ENCODE measurements at regions not wholly inside any gene's neighbourhood (a gene's known extent, or its start where the extent isn't known, plus 50 kb on each side); places are given as distances from the start of the nearest gene placed in this dataset.

DNA sequence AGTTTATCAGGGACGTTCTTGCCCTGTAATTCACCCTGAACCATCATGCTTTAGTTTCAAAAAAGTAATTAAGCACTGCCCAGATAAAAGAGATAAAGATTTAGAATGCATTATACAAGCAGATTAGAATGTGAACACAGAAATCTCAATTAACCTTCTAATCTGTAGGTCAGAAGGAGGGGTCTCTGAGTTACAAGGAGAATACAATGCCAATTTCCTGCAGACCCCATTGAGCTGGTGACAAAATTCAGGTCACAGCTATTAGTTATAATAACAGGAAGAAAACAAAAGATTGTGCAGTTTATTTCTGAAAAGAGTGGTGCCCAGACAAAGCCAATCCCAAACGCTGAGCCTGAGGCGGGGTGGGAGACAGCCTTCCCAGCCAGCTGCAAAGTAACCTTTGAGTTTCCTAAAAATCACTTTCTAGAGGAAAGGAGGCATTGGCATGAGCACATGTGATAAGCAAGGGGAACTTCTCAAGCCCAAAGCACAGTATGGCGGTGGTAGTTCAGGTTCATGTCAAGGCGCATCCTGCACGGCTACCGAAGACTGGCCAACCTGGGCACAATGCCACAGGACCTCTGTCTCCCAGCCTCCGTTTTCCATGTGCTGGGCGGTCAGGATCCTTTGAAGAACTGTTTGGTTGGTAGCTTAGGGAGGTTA is 192.5 kb downstream of the TTLL2 start:
- no peak for DNase-seq

DNA sequence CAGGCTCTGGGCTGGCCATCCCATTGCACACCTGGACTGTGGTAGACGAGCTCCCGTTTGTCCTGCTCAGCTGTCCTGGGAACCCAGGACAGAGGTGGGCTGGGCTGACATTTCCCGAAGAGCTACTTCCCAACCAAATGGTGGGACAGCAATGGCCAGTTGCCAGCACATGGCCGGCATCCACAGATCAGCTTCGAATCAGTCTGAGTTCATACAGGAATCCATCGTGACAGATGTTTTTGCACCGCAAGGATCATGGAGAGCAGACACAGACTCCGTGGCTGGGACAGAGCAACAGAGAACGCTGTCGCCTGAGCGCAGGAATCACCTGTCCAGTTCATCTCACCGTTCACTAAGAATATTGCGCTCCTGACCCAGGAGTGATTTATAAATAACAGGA is 198.5 kb downstream of the TTLL2 start:
- DNase-seq, result no peak

DNA sequence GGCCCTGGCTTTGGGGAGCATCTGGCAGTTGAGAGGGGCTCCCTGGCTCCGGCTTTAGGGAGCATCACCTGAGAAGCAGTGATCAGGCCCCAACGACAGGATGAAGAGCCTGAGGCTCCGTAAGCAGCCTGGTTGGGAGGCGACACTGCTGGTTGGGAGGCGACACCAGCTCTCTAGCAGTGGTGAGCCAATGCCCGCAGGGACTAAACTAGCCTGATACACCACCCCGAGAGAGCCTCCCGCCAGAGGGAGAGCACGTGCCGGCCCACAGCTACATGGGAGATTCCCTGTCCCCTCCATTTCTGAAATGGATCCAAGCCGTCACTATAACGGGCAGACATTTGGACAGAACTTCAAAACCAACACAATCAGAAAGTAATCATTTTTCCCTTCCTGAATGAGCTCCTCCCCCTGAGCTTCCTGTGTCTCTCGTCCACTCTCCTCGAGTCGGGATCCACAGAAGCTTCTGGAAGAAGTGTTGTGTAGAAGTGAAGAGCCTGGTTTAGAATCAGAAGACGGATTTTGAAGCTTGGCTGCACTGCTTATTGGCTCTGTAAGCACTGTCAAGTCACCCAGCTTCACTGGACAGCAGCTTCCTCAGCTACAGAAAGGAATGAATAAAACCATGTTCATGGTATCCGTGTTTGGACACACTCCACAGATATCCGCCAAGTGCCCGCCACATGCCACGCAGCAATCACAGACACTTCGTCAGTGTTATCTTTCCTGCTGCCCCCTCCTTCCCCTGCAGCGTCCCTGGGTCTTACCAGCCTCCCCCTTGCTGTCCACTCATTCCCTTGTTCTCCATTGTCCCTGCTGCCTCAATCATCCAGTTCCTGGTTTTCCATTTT is 199.6 kb downstream of the TTLL2 start:
- no peak for DNase-seq

DNA sequence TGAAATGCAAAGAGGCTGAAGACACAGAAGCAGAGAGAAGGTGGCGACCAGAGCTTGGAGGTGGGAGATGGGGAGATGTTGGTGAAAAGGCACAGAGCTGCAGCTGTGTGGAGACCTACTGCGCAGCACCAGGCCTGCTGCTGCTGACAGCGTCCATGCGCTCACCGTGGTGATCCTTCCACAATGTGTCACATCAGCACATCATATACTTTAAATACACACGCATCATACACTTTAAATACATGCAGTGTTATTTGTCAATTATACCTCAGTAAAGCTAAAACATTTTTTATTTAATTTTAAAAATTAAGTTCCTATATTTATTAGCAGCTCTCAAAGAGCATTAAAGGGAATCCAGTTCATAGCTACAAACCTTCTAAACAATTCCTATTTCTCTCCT is 200.9 kb downstream of the TTLL2 start:
- no peak for DNase-seq

DNA sequence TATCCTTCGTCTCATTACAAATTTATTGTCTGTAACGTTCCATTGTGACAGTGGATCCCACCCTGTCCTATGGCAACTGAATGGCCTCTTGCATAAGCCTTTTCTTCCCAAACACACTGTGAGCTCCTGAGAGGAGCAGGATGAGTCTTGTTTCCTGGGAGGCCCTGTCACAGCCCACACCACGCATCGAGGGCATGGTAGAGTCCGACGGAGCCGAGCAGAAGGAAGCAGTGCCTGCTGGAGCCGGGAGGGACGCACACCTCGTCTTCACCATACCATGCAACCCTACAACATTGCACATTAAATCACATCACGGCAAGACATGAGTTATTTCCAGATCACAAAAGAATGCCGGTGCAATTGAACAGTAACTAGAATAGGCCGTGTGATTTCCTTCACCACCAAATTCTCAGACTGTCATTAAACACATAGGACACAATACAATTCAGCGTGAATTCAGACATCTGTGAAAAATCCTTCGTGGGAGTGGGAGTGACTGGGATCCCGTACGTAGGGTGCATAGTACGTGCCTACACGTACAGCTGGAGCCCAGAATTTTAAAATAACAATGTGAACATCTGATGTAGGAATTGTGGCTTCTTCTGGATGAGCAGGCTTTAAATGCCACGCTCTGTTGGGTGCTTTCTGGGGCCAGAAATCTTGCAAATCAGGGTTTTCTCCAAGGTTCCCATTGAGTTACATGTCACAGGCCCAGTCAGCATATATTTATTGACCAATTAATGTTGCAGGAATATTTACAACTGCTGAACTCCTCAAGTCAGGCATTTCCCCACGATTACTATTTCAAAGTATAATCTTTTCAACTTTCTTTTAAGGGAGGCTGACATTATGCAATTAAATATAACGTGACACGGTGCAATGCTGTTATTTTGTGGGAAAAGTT is 201.8 kb downstream of the TTLL2 start:
- no peak for DNase-seq

DNA sequence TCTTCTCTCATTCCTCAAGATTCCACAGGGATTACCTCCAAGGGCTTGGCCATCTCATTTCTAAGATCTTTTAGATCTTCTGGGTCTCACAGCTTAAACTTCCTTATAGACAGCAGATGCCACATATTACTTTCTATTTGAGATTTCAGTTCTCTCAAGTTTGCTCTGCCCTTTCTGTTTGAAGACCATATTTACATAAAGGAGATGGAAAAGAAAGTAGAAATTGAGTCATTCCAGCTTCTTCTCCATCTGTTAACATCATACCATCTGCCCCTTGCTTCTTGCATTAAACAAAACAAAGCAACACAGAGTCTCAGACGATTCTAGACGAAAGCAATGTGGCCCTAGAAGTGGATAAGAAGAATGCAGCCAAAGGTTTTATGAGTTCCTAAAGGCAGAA is 203.4 kb downstream of the TTLL2 start:
- DNase-seq, result no peak

DNA sequence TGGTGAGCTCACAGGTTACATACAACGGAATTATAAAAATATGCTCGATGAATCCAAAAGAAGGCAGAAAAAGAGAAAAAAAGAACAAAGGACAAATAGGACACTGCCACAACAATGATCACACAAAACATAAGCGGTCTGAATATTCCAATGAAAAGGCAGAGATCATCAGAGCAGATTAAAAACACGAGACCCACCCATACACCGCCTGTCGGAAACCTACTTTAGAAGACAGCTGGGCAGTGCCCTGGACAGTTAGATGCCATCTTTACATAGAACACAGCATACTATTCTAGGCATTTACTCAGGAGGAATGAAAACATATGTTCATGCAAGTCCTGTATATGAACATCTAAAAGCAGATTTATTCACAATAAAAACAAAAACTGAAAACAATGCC is 204.1 kb downstream of the TTLL2 start:
- DNase-seq, result no peak

DNA sequence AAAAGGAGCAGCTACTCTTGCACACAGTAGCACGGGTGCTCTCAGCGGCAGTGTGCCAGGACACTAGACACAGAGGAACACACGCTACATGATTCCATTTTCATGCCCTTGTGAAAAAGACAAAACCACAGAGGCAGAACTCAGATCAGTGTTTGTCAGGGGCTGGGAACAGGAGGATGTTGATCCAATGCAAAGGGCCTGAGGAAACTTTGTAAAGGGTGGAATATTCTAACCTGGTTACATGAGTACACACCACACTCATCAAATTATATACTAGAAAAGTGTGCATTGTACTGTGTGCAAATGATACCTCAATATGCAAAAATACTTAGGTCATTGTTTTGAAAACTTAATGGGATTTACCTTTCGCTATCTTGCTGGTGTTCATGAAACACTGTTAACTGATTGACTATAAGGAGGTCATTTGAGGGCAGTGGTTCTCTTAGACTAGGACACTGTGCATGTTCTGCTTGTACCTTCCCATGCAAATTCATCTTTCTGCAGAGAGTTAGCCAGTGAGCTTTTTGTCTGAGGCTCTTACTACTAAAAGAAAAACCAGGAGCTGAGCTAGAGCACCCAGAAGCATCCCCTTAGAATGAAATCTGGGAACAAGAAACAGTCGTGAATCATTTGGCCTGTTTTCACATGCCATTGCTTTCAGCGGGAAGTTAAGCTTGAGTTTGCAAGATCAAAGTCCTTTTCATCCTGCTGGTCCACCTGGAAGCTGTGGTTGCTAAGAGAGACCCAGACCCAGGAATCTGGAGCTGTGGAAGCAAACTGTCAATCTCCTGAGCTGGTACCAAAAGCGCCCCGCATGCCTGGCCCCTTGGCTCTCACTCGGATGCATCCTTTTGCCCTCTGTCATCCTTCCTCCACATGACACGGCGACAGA is 204.8 kb downstream of the TTLL2 start:
- DNase-seq, result no peak

DNA sequence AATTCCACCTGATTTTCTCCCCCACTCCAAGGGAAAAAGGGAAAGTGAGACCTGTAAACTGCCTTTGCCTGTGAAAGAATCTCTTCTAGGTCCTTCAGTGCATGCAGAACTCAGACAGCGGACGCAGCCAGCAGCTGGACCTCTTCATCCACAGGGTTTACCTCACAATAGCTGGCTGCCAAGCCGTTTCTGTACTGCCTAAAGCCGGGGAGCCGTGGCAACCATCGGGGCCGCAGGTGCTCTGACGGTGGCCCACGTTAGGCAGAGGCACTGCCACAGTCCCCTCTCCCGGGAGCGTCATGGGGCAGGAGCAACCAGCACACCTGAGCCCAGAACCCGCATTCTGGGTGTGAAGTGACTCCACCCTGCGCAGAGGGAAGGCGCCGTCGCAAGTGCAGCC is 206.1 kb downstream of the TTLL2 start:
- no peak for DNase-seq

DNA sequence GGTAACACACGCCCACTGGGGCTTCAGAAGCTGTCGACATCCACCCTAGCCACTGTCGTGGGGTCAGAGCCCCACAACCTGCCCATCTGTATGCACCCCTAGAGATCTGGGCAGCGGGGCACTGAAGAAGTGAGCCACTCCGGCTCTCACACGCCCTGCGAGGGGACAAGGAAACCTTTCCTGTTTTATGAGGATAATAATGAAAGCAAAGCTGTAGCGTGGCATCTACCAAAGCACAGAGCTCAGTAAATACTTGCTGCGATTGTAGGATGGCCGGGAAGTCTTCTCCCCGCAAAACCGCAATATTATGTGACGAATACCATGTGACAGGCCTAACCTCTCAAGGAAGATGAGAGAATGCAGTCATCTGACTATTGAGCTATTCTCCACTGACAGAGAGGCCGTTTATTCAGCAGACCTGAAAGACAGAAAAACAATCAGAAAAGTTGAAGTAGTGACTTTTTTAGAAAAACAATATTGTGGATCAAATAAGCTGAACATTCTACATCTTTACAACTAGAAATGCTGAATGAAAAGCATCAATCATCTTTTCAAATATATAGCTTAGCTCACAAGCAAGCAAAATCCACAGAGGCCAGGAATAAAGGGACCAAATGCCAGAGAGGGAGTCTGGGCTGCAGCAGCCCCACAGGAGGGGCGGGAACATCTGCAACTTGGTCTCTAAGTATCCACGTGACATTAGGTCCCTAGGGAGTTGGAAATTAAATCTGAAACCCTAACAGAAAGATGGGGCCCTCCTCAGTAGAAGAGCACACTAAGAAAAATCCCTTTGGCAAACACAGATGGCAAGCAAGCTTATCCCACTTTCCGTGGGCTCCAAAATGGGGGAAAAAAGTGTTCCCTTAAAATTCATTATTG is 207.8 kb downstream of the TTLL2 start:
- no peak for DNase-seq

DNA sequence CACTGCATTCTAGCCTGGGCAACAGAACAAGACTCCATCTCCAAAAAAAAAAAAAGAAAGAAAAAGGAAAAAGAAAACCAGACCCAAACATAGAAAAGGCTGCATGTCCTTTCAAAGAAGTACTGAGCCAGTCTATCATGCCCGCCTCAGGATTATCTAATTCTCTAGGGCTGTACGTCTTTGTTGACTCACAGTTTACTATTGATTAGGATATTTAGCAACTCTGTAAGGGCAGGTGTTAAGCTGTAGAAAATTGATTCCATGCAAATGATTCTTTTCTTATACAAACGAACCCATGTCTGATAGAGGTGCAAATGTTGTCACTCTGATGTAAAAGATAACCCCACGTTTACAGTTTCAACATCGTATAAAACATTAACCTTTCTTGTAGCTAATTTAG is 209.0 kb downstream of the TTLL2 start:
- DNase-seq, result no peak

DNA sequence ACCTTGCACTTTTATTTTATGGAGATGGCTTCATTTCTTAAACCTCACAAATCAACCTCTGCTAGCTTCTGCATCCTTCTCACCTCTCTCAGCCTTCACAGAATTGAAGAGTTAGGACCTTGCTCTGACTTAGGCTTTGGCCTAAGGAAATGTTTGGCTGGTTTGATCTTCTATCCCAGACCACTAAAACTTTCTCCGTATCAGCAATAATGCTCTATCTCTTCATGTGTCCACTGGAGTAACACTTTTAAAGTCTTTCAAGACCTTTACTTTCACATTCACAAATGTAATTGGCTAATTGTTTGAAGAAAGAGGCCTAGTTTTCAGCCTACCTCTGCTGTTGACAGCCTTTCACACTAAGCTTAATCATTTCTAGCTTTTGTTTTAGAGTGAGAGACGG is 212.9 kb downstream of the TTLL2 start:
- no peak for DNase-seq

DNA sequence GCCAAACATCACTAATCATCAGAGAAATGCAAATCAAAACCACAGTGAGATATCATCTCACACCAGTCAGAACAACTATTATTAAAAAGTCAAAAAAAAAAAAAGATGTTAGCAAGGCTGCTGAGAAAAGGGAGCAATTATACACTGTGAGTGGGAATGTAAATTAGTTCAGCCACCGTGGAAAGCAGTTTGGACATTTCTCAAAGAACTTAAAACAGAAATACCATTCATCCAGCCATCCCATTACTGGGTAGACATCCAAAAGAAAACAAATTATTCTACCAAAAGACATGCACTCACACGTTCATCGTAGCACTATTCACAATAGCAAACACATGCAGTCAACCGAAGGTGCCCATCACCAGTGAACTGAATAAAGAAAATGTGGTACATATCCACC is 213.9 kb downstream of the TTLL2 start:
- no peak for DNase-seq

DNA sequence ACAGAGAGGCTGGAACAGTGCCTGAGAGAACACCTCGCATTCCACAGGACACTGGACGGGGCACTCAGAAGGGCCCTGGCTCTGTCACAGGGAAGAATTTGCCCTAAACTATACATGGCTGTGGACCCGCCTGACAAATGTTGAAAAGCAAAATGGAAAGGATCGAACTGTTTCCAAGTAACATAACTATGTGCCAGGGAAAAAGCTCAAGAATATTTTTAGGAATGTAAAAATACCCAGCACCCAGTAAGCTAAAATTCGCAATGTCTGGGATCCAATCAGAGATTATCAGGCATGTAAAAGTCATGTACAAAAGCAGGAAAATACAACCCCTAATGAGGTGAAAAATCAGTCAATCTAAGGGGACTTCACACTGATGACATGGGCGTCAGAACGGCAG is 215.9 kb downstream of the TTLL2 start:
- no peak for DNase-seq

DNA sequence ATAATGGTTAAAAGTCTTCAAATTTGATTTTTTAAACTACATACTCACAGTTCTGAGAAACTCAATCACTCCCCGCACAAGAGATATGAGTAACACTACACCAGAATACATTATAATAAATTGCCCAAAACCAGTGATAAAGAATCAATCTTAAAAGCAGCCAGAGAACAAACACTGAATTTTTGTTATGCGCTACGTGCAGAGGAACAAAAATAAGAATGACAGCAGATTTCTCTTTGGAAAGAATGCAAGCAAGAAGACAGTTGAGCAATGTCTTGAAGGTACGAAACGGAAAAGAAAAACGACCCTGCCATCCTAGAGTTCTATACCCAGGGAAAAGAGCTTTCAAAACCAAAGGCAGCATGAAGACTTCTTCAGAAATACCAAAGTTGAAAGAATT is 216.7 kb downstream of the TTLL2 start:
- no peak for DNase-seq

DNA sequence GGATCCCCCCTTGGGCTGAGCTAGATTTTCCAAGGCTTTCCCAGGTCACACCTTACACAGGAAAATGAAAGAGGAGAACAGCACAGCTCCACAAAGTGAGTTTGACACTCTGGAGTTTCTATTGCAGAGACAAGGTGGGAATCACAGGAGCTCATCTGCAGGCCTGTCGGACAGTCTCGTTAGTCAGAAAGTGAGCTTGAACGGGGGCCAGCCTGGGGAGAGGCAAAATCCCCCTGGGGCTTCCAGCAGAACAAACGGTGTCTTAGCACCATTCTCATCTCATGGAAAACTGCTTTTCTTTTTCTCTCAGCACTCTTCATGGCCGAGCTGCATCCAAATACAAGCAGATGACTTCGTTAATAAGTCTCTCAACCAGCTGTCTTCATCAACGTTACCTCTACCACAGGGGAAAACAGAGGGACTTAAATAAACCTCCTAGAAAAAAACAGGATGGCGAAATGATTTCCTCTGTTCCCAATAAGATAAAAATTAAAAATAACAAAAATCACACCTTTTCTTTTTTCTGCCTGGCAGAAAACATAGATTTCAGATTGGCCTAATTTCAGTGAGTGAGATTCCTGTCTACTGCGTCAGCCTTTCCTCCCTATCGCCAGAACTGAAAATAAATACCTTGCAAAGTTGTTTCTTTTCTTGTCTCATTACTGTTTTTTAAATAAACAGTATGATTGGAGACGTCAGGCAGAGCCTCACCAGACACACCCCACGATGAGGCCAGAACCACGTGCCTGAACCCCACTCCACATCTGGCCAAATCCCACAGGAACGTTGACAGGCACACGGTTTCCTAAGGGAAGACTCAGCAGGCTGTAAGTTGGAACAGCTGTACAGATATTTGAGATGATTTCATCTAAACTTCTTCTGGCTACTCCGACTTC is 219.0 kb downstream of the TTLL2 start:
- no peak for DNase-seq

DNA sequence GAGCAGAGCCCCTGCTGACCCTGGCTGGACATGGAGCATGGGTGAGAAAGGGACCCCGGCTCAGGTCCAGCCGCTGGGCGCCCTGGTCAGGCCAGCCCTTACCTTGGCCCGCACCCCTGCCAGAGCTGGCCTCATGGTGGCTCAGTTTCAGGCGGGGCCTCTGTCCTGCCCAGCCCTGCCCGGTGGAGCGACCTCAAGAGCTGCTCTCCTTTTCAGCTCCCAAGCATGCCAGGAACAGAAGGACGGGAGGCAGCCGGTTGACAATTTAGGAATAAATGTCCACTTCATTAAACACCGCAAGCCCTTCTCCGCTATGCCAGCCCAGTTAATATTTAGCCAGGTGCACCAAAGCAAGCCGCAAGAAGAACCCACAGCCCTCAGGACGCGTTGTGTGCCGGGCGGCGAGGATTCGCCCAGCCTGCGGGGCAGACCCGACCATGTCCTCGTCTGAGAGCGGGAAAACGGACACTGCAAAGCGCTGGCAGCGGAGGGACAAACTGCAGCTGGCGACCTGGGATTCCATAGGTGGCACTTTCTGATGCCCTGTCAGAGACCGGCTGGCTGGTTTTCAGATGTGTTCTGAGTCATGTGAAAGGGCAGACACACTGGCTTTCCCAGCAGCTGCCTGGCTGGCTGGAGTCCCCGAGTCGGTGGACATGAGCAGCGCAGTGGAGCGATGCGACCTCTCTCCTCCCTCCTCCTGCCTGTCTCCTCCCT is 221.9 kb downstream of the TTLL2 start:
- no peak for DNase-seq

DNA sequence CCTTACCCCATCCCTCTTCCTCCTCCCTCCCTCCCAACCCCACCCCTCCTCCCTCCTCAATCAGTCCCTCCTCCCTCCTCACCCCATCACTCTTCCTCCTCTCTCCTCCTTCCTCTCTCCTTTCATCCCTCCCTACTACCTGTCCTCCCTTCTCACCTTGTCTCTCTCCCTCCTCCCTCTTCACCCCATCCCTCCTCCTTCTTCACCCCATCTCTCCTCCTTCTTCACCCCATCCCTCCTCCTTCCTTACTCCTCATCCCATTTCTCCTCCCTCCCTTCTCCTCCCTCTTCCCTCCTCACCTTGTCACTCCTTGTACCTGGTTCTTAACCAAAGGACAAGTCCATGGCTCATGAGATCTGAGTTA is 222.4 kb downstream of the TTLL2 start:
- no peak for DNase-seq

DNA sequence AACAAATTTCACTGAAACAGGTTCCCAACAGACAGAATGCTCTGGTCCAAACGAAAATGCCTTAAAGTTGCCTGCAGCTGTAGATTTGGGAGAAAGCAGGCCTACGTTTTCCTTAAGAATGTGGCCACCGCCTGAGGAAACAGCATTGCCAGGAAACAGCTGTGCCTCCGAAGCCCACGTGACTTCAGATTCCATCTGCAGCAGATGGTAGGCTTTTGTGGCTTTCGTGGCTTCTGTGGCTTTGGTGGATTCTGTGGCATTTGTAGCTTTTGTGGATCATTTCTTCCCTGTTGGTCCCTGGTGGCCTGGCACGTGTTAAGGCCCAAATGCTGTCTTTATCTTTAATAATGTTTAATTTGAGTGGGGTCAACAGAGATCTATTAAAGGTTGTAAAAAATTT is 222.9 kb downstream of the TTLL2 start:
- no peak for DNase-seq

DNA sequence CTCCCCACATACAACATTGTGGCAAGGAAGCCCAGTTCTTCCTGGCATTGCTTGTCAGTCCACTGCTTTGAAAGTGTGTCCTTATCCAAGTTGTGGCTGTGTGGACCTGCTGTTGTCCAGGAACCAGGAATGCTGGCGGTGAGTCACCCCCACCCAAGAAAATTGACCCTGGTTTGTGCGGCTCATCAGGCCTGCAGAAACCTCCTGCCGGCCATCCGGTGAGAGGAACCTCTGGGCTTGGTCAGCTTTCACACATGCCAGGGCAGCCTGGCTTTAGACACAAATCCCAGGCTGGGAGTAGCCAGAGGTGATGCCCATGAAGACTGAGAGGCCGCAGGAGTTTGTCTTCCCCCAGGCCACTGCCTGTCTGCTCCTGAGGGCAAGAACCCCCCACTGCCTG is 223.6 kb downstream of the TTLL2 start:
- no peak for DNase-seq
